ENCODE measurements at regions not wholly inside any gene's neighbourhood (a gene's known extent, or its start where the extent isn't known, plus 50 kb on each side); places are given as distances from the start of the nearest gene placed in this dataset.
"Not testable (repeated sequence)": the region's sequence is repeated elsewhere in the genome, so short reads cannot be mapped to it uniquely, and the experiment has no call there.

DNA sequence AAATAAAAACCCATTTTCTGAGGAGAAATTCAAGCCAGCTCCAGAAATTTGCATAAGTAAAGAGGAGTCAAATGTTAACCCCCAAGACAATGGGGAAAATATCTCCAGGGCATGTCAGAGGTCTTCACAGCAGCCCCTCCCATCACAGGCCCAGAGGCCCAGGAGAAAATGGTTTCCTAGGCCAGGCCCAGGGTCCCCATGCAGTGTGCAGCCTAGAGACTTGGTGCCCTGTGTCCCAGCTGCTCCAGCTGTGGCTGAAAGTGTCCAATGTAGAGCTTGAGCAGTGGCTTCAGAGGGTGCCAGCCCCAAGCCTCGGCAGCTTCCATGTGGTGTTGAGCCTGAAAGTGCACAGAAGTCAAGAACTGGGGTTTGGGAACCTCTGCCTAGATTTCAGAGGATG is 330.9 kb downstream of the TMX3 start:
- TF ChIP-seq, protein P1, sequence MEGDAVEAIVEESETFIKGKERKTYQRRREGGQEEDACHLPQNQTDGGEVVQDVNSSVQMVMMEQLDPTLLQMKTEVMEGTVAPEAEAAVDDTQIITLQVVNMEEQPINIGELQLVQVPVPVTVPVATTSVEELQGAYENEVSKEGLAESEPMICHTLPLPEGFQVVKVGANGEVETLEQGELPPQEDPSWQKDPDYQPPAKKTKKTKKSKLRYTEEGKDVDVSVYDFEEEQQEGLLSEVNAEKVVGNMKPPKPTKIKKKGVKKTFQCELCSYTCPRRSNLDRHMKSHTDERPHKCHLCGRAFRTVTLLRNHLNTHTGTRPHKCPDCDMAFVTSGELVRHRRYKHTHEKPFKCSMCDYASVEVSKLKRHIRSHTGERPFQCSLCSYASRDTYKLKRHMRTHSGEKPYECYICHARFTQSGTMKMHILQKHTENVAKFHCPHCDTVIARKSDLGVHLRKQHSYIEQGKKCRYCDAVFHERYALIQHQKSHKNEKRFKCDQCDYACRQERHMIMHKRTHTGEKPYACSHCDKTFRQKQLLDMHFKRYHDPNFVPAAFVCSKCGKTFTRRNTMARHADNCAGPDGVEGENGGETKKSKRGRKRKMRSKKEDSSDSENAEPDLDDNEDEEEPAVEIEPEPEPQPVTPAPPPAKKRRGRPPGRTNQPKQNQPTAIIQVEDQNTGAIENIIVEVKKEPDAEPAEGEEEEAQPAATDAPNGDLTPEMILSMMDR (IDR thresholded peaks at IDR 0.05; ENCODE audit: low read depth, low read length, missing input control), result not testable (repeated sequence)
- TF ChIP-seq ZBTB33 (IDR thresholded peaks at IDR 0.05); SP1 (IDR thresholded peaks at IDR 0.05); EGR1 (IDR thresholded peaks at IDR 0.05; ENCODE audit: low read depth in 2 of 2); TAF1 (conservative IDR thresholded peaks at IDR 0.05); GABPA (IDR thresholded peaks at IDR 0.05 in 1 of 2, conservative IDR thresholded peaks at IDR 0.05 in 1 of 2); MAX (IDR thresholded peaks at IDR 0.05): not testable (repeated sequence)
- TF ChIP-seq, protein P2, sequence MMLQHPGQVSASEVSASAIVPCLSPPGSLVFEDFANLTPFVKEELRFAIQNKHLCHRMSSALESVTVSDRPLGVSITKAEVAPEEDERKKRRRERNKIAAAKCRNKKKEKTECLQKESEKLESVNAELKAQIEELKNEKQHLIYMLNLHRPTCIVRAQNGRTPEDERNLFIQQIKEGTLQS (IDR thresholded peaks at IDR 0.05), result not testable (repeated sequence)
- TF ChIP-seq, protein P3, sequence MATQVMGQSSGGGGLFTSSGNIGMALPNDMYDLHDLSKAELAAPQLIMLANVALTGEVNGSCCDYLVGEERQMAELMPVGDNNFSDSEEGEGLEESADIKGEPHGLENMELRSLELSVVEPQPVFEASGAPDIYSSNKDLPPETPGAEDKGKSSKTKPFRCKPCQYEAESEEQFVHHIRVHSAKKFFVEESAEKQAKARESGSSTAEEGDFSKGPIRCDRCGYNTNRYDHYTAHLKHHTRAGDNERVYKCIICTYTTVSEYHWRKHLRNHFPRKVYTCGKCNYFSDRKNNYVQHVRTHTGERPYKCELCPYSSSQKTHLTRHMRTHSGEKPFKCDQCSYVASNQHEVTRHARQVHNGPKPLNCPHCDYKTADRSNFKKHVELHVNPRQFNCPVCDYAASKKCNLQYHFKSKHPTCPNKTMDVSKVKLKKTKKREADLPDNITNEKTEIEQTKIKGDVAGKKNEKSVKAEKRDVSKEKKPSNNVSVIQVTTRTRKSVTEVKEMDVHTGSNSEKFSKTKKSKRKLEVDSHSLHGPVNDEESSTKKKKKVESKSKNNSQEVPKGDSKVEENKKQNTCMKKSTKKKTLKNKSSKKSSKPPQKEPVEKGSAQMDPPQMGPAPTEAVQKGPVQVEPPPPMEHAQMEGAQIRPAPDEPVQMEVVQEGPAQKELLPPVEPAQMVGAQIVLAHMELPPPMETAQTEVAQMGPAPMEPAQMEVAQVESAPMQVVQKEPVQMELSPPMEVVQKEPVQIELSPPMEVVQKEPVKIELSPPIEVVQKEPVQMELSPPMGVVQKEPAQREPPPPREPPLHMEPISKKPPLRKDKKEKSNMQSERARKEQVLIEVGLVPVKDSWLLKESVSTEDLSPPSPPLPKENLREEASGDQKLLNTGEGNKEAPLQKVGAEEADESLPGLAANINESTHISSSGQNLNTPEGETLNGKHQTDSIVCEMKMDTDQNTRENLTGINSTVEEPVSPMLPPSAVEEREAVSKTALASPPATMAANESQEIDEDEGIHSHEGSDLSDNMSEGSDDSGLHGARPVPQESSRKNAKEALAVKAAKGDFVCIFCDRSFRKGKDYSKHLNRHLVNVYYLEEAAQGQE (IDR thresholded peaks at IDR 0.05), result not testable (repeated sequence)

All from liver (tissue), 3 donors.